GM23338 (cell line): ENCODE measurements at regions not wholly inside any gene's neighbourhood (a gene's known extent, or its start where the extent isn't known, plus 50 kb on each side); places are given as distances from the start of the nearest gene placed in this dataset.

Experiments
- ATAC-seq: fragments of 200-7000 bp; cut with Tn5 transposase; 3 replicates; pipeline ENCODE4 v1.9.1; 2020
- DNase-seq: peaks from one replicate; pipeline ENCODE4 v3.0.0-alpha.2; 2015; ENCODE audit warnings: low spot score
- H2AFZ ChIP-seq: fragments of 200-600 bp; sonication (generic); 2 replicates; pipeline ENCODE4 v1.8.0; 2016; ENCODE audit warnings: antibody characterized with exemption, mild to moderate bottlenecking, moderate library complexity
- H3F3A ChIP-seq: fragments of 200-600 bp; sonication (generic); replicated peaks from 2 replicates; pipeline ENCODE4 v1.8.0; 2017; ENCODE audit warnings: antibody characterized with exemption, mixed run types, low read depth
- H3K27ac ChIP-seq: fragments of 200-600 bp; sonication (generic); 2 replicates; pipeline ENCODE4 v1.6.1; 2016; ENCODE audit warnings: low read depth
- H3K27me3 ChIP-seq: fragments of 200-600 bp; sonication (generic); 2 replicates; pipeline ENCODE4 v1.8.0; 2016; ENCODE audit warnings: mild to moderate bottlenecking, mixed run types, moderate library complexity; ENCODE audit not compliant: insufficient read depth
- H3K36me3 ChIP-seq: fragments of 200-600 bp; sonication (generic); 2 replicates; pipeline ENCODE4 v1.8.0; 2016; ENCODE audit warnings: mild to moderate bottlenecking; ENCODE audit not compliant: insufficient read depth
- H3K4me1 ChIP-seq: fragments of 200-600 bp; sonication (generic); 2 replicates; pipeline ENCODE4 v1.8.0; 2016; ENCODE audit warnings: mild to moderate bottlenecking, moderate library complexity; ENCODE audit not compliant: insufficient read depth
- H3K4me2 ChIP-seq: fragments of 200-600 bp; sonication (generic); 2 replicates; pipeline ENCODE4 v1.7.1; 2017; ENCODE audit warnings: mixed run types
- H3K4me3 ChIP-seq: fragments of 200-600 bp; sonication (generic); 2 replicates; pipeline ENCODE4 v1.6.1; 2016; ENCODE audit warnings: mixed run types
- H3K79me2 ChIP-seq: fragments of 200-600 bp; sonication (generic); replicated peaks from 2 replicates; pipeline ENCODE4 v1.8.0; 2017; ENCODE audit warnings: mild to moderate bottlenecking; ENCODE audit not compliant: insufficient read depth
- H3K9me2 ChIP-seq: fragments of 200-600 bp; sonication (generic); 2 replicates; pipeline ENCODE4 v1.8.0; 2017; ENCODE audit not compliant: insufficient read depth
- H4K20me1 ChIP-seq: fragments of 200-600 bp; sonication (generic); replicated peaks from 2 replicates; pipeline ENCODE4 v1.8.0; 2017; ENCODE audit warnings: mild to moderate bottlenecking; ENCODE audit not compliant: insufficient read depth
- H3K27ac Mint-ChIP-seq: 2 replicates; pipeline ENCODE4 v1.8.0; 2020; ENCODE audit warnings: inconsistent platforms, mild to moderate bottlenecking, moderate library complexity, mixed read lengths
- H3K27me3 Mint-ChIP-seq: 3 replicates; pipeline ENCODE4 v1.8.0; 2022; ENCODE audit warnings: low read depth, mild to moderate bottlenecking, moderate library complexity, mixed read lengths, inconsistent platforms; ENCODE audit not compliant: insufficient read depth, poor library complexity
- H3K36me3 Mint-ChIP-seq: 3 replicates; pipeline ENCODE4 v1.8.0; 2021; ENCODE audit warnings: low read depth, mild to moderate bottlenecking, inconsistent platforms, moderate library complexity, mixed read lengths
- H3K4me1 Mint-ChIP-seq: 3 replicates; pipeline ENCODE4 v1.8.0; 2020; ENCODE audit warnings: mild to moderate bottlenecking, inconsistent platforms, mixed read lengths
- H3K4me3 Mint-ChIP-seq: 3 replicates; pipeline ENCODE4 v1.8.0; 2021; ENCODE audit warnings: moderate library complexity, mild to moderate bottlenecking, inconsistent platforms, mixed read lengths
- H3K9me3 Mint-ChIP-seq: 3 replicates; pipeline ENCODE4 v1.8.0; 2020; ENCODE audit warnings: moderate library complexity, mild to moderate bottlenecking, inconsistent platforms, mixed read lengths
- CREB1 ChIP-seq: fragments of 250-450 bp; sonication (Bioruptor Pico); IDR thresholded peaks from 2 replicates; pipeline ENCODE4 v1.5.0; 2020; ENCODE audit warnings: low read depth, mild to moderate bottlenecking, moderate library complexity
- EZH2 ChIP-seq: fragments of 200-600 bp; sonication (generic); IDR thresholded peaks from one replicate; pipeline ENCODE4 v1.8.0; 2017; ENCODE audit warnings: antibody characterized with exemption, mild to moderate bottlenecking, low read depth; ENCODE audit not compliant: unreplicated experiment
- EZH2phosphoT487 ChIP-seq: fragments of 200-600 bp; sonication (generic); IDR thresholded peaks from one replicate; pipeline ENCODE4 v1.8.1; 2018; ENCODE audit warnings: antibody characterized with exemption; ENCODE audit not compliant: unreplicated experiment
- POLR2AphosphoS5 ChIP-seq: IDR thresholded peaks from 2 replicates; pipeline ENCODE4 v1.6.1; 2016; ENCODE audit warnings: antibody characterized with exemption, low read depth
- TF ChIP-seq, protein P1 (sequence below), 2 experiments: fragments of 200-600 bp in 1 of 2; sonication (generic) in 1 of 2; conservative IDR thresholded peaks; 2 replicates each; pipeline versions ENCODE4 v1.5.1 to v1.6.1; 2016 to 2017; ENCODE audit warnings: antibody characterized with exemption in 2 of 2, low read depth in 2 of 2, mild to moderate bottlenecking in 2 of 2, moderate library complexity in 1 of 2
- TF ChIP-seq, protein P2 (sequence below): IDR thresholded peaks from 2 replicates; pipeline ENCODE4 v1.6.1; 2016; ENCODE audit warnings: antibody characterized with exemption
- TF ChIP-seq, protein P3 (sequence below): fragments of 250-450 bp; sonication (Bioruptor Pico); IDR thresholded peaks from 2 replicates; pipeline ENCODE4 v1.5.0; 2020; ENCODE audit warnings: mild to moderate bottlenecking, moderate library complexity

DNA sequence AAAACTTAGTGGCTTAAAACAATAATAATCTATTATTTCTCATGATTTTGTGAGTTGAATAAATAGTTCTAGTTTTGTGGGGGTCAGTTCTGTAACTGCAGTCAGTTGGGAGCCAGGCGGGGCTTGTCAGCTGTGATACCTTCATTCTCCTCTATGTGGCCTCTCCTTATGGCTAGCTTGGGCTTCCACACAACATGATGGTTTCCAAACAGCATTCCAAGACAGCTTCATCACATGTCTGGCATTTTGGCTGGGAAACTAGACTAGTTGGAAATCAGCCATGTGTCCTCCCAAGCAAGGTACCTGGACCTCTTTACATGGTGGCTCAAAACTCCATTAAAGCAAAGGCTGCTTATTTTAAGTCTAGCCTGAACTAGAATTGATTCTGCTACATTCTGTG lies 61.4 kb upstream of the RANBP3L start:
- Histone ChIP-seq H3K36me3 (no peaks in the 10 kb centered on the region), H3K9me2 (no peaks in the 10 kb centered on the region), H2AFZ (no peak overlapping the region), H3F3A (no peaks in the 10 kb centered on the region), H4K20me1 (no peaks in the 10 kb centered on the region), H3K27me3 (no peaks in the 10 kb centered on the region), H3K4me3 (no peak overlapping the region), H3K4me1 (no peaks in the 10 kb centered on the region), H3K4me2 (no peak overlapping the region), H3K79me2 (no peaks in the 10 kb centered on the region), H3K27ac (no peak overlapping the region)
- DNase-seq (peak; percentile 62), ATAC-seq (peak; percentile 92)
- H3K4me3 Mint-ChIP-seq, result no peak overlapping the region
- no peaks in the 10 kb centered on the region for H3K36me3 Mint-ChIP-seq
- peaks cover 14% of the 10 kb centered on the region; the same call in 2 of the 3 replicates for H3K4me1 Mint-ChIP-seq
- TF ChIP-seq, protein P1, sequence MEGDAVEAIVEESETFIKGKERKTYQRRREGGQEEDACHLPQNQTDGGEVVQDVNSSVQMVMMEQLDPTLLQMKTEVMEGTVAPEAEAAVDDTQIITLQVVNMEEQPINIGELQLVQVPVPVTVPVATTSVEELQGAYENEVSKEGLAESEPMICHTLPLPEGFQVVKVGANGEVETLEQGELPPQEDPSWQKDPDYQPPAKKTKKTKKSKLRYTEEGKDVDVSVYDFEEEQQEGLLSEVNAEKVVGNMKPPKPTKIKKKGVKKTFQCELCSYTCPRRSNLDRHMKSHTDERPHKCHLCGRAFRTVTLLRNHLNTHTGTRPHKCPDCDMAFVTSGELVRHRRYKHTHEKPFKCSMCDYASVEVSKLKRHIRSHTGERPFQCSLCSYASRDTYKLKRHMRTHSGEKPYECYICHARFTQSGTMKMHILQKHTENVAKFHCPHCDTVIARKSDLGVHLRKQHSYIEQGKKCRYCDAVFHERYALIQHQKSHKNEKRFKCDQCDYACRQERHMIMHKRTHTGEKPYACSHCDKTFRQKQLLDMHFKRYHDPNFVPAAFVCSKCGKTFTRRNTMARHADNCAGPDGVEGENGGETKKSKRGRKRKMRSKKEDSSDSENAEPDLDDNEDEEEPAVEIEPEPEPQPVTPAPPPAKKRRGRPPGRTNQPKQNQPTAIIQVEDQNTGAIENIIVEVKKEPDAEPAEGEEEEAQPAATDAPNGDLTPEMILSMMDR (conservative IDR thresholded peaks at IDR 0.05; ENCODE audit: low read depth in 2 of 2), result peak in 1 of 2 experiments; percentile 11; a peak in 1 of 4 replicates
- TF ChIP-seq EZH2, result no peak
- no peak for TF ChIP-seq CREB1 (CRISPR knock-in tag)
- TF ChIP-seq EZH2phosphoT487, result no peak
- TF ChIP-seq, protein P2, sequence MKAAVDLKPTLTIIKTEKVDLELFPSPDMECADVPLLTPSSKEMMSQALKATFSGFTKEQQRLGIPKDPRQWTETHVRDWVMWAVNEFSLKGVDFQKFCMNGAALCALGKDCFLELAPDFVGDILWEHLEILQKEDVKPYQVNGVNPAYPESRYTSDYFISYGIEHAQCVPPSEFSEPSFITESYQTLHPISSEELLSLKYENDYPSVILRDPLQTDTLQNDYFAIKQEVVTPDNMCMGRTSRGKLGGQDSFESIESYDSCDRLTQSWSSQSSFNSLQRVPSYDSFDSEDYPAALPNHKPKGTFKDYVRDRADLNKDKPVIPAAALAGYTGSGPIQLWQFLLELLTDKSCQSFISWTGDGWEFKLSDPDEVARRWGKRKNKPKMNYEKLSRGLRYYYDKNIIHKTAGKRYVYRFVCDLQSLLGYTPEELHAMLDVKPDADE, result no peak
- no peak for TF ChIP-seq POLR2AphosphoS5
- TF ChIP-seq, protein P3, sequence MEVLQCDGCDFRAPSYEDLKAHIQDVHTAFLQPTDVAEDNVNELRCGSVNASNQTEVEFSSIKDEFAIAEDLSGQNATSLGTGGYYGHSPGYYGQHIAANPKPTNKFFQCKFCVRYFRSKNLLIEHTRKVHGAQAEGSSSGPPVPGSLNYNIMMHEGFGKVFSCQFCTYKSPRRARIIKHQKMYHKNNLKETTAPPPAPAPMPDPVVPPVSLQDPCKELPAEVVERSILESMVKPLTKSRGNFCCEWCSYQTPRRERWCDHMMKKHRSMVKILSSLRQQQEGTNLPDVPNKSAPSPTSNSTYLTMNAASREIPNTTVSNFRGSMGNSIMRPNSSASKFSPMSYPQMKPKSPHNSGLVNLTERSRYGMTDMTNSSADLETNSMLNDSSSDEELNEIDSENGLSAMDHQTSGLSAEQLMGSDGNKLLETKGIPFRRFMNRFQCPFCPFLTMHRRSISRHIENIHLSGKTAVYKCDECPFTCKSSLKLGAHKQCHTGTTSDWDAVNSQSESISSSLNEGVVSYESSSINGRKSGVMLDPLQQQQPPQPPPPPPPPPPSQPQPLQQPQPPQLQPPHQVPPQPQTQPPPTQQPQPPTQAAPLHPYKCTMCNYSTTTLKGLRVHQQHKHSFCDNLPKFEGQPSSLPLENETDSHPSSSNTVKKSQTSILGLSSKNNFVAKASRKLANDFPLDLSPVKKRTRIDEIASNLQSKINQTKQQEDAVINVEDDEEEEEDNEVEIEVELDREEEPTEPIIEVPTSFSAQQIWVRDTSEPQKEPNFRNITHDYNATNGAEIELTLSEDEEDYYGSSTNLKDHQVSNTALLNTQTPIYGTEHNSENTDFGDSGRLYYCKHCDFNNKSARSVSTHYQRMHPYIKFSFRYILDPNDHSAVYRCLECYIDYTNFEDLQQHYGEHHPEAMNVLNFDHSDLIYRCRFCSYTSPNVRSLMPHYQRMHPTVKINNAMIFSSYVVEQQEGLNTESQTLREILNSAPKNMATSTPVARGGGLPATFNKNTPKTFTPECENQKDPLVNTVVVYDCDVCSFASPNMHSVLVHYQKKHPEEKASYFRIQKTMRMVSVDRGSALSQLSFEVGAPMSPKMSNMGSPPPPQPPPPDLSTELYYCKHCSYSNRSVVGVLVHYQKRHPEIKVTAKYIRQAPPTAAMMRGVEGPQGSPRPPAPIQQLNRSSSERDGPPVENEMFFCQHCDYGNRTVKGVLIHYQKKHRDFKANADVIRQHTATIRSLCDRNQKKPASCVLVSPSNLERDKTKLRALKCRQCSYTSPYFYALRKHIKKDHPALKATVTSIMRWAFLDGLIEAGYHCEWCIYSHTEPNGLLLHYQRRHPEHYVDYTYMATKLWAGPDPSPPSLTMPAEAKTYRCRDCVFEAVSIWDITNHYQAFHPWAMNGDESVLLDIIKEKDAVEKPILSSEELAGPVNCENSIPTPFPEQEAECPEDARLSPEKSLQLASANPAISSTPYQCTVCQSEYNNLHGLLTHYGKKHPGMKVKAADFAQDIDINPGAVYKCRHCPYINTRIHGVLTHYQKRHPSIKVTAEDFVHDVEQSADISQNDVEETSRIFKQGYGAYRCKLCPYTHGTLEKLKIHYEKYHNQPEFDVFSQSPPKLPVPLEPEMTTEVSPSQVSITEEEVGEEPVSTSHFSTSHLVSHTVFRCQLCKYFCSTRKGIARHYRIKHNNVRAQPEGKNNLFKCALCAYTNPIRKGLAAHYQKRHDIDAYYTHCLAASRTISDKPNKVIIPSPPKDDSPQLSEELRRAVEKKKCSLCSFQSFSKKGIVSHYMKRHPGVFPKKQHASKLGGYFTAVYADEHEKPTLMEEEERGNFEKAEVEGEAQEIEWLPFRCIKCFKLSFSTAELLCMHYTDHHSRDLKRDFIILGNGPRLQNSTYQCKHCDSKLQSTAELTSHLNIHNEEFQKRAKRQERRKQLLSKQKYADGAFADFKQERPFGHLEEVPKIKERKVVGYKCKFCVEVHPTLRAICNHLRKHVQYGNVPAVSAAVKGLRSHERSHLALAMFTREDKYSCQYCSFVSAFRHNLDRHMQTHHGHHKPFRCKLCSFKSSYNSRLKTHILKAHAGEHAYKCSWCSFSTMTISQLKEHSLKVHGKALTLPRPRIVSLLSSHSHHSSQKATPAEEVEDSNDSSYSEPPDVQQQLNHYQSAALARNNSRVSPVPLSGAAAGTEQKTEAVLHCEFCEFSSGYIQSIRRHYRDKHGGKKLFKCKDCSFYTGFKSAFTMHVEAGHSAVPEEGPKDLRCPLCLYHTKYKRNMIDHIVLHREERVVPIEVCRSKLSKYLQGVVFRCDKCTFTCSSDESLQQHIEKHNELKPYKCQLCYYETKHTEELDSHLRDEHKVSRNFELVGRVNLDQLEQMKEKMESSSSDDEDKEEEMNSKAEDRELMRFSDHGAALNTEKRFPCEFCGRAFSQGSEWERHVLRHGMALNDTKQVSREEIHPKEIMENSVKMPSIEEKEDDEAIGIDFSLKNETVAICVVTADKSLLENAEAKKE, result 0 out of 2 replicates have a peak, but pooled peaks have one; percentile 27
- H3K9me3 Mint-ChIP-seq, result no peaks in the 10 kb centered on the region
- H3K27ac Mint-ChIP-seq, result no peak overlapping the region
- H3K27me3 Mint-ChIP-seq, result peaks cover 1% of the 10 kb centered on the region
